HG02973 (cell line): ENCODE measurements at regions not wholly inside any gene's neighbourhood (a gene's known extent, or its start where the extent isn't known, plus 50 kb on each side); places are given as distances from the start of the nearest gene placed in this dataset.
"Not testable (repeated sequence)": the region's sequence is repeated elsewhere in the genome, so short reads cannot be mapped to it uniquely, and the experiment has no call there.

Source experiments
- ATAC-seq: cut with Tn5 transposase; IDR thresholded peaks from one replicate; pipeline ENCODE4 v1.9.1; 2021; ENCODE audit warnings: moderate library complexity; ENCODE audit not compliant: unreplicated experiment

DNA sequence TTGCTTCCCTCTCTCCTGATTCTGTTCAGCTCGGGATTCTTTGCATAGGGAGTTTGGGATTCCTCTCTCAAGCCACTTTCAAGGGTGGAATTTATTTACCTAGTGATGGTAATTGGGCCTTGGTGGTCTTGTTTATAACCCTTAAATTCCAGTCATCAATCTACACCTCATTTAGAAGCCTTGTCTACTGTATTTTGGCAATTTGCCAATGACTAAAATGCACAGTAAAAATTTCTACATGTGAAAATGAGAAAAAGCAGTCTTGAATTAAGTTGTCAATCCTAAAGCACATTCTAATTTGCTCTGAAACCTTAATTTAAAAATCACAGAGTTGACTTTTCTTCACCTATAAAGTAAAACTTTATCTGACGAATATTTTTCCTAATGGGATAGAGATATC lies 749.2 kb upstream of the CRIM1 start:
- ATAC-seq: no peak

DNA sequence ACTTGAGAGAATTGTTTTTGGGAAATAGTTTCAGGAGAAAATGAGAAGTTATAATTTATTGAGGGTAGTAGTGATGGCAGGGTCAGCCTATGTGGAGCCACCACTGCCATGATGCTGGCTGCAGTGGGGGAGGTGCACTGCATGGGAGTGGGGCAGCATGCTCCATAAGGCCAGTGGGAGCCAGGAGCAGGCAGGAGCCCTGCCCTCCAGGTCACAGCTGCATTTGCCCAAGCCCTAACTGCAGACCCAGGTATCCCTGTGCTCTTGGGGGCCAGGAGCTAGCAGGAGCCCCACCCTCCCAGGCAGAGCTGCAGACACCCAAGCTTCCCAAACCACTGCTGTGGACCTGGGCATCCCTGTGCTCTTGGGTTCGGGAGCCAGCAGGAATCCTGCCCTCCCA lies 757.3 kb upstream of the CRIM1 start:
- no peak for ATAC-seq

- no peak for ATAC-seq
These were observed 763.7 kb upstream of the CRIM1 start for GRCh38 chr2:35591886-35592285.

GRCh38 chr2:35585972-35586371 lies 769.6 kb upstream of the CRIM1 start:
- no peak for ATAC-seq

GRCh38 chr2:35582637-35583036 lies 772.9 kb upstream of the CRIM1 start:
- no peak for ATAC-seq

DNA sequence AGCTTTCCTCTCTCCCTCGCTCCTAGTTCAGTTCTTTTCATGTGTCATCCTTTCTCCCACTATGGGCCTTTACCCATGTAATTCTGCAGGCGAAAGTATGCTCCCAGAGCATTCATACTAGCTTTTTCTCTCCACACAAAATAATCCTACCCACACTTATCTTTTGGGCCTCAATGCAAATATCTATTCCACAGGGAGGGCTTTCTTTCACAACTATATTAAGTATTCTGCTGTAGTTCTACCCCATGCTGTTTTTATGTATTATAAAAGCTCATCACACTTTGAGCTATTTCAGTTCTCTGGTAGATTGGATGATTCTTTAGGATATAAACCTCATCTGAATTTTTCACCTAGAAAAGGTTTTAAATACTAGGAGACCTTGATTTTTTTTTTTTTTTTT lies 774.6 kb upstream of the CRIM1 start:
- ATAC-seq: no peak

DNA sequence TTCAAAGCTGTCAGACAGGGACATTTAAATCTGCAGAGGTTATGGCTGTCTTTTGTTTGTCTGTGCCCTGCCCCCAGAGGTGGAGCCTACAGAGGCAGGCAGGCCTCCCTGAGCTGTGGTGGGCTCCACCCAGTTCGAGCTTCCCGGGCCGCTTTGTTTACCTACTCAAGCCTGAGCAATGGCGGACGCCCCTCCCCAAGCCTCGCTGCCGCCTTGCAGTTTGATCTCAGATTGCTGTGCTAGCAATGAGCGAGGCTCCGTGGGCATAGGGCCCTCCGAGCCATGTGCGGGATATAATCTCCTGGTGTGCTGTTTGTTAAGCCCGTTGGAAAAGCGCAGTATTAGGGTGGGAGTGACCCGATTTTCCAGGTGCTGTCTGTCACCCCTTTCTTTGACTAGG lies 787.0 kb upstream of the CRIM1 start:
- not testable (repeated sequence) for ATAC-seq

GRCh38 chr2:35562488-35562887 lies 793.1 kb upstream of the CRIM1 start:
- no peak for ATAC-seq

DNA sequence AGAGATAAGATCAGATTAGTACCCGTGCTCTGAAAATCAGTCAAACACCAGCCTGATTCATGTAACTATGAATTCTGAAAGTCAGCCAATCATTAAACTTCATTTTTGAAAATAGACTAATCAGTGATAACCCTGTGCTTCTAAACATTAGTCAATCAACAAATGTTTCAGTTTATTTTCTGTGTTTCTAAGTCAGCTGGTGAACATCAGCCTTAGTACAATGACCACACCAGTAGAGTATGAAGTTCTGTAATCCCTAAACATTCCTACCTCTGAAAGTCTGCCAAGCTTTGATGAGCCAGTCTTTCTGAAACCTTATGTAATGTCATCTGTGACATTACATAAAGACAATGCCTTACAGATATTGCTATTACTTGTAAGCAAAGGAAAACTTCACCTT lies 807.4 kb upstream of the CRIM1 start:
- ATAC-seq: no peak

DNA sequence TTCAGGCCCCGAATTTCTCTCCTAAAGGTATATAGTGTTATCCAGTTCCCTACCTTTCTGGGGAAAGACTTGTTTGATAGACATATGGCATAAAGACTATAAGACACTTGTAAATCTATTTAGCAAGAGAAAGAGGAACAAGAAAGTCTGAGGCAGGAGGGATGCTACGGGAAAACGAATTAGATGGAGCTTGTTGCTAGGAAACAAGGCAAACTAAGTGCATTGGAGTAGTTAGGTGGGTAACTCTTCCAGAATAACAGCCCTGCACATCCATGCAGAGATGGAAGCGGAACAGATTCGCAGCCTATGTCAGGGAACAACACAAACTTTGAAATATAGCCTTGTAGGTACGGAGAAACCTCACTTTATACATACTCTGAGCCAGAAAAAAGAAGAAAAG lies 810.3 kb upstream of the CRIM1 start:
- ATAC-seq: no peak

GRCh38 chr2:35538796-35539195 lies 816.8 kb upstream of the CRIM1 start:
- no peak for ATAC-seq

DNA sequence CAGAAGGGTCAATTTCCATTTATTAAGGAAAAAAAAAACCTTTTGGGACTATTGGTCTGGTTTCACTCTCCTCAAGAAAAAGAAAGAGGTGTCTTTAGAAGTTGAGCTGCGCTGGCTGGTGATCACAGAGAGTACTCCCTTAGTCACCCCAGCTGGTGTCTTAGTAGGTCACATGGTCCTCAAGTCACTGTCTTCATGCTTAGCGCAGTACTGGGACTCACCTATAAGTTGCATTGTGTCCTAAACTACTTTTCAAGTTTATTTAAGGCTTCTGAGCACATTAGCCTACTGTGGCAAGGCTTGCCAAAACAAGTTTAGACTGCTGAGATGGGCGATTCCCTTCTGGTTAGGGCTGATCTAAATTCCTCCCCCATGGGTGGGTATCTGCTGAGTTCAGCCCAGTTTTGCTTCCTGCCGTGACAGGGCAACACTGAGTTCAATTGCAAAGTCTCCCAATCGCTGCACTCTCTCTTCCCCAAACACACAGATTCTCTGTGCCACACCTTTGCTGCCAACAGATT lies 824.9 kb upstream of the CRIM1 start:
- no peak for ATAC-seq

DNA sequence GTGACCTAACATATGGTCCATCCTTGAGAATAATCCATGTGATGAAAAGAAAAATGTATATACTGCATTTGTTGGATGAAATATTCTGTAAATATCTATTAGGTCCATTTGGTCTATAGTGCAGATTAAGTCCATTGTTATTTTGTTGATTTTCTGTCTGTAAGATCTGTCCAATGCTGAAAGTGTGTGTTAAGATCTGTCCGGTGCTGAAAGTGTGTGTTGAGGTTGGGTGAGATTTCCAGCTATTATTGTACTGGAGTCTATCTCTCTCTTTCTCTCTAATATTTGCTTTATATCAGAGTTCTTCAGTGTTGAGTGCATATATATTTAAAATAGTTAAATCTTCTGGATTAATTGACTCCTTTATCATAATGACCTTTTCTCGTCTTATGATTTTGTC lies 828.8 kb upstream of the CRIM1 start:
- no peak for ATAC-seq

DNA sequence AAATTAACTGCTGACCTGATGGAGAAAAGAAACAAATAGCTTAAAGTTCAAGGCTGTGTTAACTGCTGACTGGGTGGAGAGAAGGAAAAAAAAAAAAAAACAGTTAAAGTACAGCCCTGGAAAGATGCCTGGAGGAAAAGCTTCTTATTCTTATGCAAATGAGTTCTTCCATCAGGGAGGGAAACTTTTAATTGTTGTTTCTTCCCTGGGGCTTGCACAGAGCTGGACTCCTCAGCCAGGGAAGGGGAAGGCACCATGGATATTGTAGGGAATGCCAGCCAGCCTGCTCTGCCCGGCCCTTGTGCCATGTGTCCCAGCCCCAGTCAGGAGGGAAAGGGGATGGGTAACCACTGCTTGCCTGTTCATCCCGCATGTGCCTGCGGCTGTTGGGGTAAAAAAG lies 833.1 kb upstream of the CRIM1 start:
- no peak for ATAC-seq

GRCh38 chr2:35510636-35511035 lies 844.9 kb upstream of the CRIM1 start:
- ATAC-seq: no peak

- no peak for ATAC-seq
These were observed 847.0 kb upstream of the CRIM1 start for GRCh38 chr2:35508601-35509000.

DNA sequence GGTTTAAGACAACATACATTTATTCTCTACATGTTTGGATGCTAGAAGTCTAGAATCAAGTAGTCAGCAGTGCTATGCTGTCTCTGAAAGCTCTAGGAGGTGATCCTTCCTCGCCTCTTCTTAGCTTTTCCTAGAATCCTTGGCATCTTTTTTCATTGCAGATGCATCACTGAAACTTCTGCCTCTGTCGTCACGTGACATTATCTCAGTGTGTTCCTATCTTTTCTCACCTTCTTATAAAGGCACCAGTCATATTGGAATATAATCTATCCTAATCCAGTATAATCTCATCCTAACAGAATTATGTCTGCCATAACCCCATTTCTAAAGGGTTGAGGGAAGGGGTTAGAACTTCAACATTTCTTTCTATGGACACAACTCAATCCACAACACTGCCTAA lies 851.2 kb upstream of the CRIM1 start:
- no peak for ATAC-seq

DNA sequence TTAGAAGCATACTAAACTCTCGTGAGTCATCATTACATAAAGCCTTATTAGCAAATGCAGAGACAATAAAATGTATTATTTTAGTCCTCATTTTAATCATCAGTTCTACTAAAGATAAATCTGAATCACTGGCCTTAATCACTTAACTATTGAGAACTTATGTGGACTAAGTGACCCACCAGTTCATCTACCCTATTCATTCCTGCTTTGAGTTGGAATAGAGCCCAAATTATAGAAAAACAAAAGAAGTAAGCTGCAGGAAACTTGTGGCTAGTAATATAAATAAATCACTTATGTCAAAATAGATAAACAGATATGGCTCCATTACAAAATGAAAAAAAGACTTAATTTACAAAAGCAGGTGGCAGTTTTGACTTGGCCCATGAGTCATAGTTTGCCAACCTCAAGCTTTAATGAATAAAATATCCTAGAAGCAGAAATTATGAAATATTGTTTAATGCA lies 851.8 kb upstream of the CRIM1 start:
- no peak for ATAC-seq

DNA sequence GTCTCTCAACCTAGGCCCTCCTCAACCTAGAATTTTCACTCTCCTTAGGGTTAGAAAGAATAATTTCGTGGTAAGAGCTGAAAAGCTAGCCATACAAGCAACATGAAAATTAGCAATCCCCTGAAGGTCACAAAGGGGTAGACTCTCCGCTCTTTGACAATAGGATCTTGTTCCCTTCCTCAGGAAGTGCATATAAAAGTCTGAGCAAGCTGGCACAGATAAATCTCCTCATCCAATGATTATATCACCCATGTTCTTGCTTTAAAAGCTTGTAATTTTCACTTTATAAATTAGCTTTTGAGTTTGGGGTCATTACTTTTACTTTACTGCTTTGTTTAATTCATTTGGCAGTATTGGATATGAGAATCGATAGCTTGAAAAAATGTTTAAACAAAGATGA lies 852.3 kb upstream of the CRIM1 start:
- ATAC-seq: no peak

GRCh38 chr2:35501076-35501475 lies 854.5 kb upstream of the CRIM1 start:
- ATAC-seq: no peak

DNA sequence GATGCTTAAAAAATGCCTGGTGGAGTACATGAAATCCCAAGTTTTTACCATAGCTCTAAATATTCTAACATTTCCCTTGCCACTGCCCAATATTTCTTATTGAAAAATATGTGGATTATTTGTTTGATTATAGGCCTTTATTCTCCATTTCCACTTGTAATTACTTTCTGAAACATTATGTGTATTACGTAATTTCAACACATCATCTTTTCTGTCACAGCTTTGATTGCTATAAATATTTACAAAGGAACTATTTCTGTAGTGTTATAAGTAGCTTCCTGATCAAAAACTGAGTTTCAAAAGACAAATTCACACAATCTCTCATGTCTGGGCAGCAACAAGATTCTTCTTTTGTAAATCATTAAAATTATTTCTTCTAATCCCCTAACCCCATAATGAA lies 859.6 kb upstream of the CRIM1 start:
- ATAC-seq: no peak

GRCh38 chr2:35495182-35495581 lies 860.4 kb upstream of the CRIM1 start:
- no peak for ATAC-seq

DNA sequence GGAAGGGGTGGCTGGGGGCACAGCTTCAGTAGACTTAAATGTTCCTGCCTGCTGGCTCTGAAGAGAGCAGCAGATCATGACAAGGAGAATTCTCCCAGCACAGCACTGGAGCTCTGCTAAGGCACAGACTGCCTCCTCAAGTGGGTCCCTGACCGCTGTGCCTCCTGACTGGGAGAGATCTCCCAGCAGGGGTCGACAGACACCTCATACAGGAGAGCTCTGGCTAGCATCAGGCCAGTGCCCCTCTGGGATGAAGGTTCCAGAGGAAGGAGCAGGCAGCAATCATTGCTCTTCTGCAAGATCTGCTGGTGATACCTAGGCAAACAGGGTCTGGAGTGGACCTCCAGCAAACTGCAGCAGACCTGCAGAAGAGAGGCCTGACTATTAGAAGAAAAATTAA lies 877.5 kb upstream of the CRIM1 start:
- ATAC-seq: not testable (repeated sequence)

GRCh38 chr2:35468245-35468644 lies 887.3 kb upstream of the CRIM1 start:
- no peak for ATAC-seq
